Naive thymus-derived CD8-positive, alpha-beta T cell (primary cell): ENCODE measurements at regions not wholly inside any gene's neighbourhood (a gene's known extent, or its start where the extent isn't known, plus 50 kb on each side); places are given as distances from the start of the nearest gene placed in this dataset.

Experiments
- ATAC-seq, 2 donors: fragments of 150-1000 bp; cut with Tn5 transposase in 1 of 2; sonication (Bioruptor Pico), chemical (Tn5 transposase) in 1 of 2; 1 replicate in 1 of 2; 2 replicates in 1 of 2; pipeline ENCODE4 v1.10.0; 2021; ENCODE audit warnings: mild to moderate bottlenecking in 2 of 2, moderate library complexity in 2 of 2
- POLR2A ChIA-PET: fragments of 350-600 bp; sonication (Branson Sonifier 250); formaldehyde crosslinking; loops from one replicate; lab custom pipeline; 2021; ENCODE audit warnings: antibody characterized with exemption; lab: Charles Lee
- DNase-seq, 10 donors: peaks; one replicate each; pipeline versions ENCODE4 v3.0.0 to v3.0.0-alpha.2; 2020 to 2022
- H3K27ac Mint-ChIP-seq, 10 donors: one replicate each; pipeline ENCODE4 v1.8.0; 2020 to 2022; ENCODE audit warnings: mild to moderate bottlenecking in 10 of 10, mixed read lengths in 10 of 10, moderate library complexity in 4 of 10, inconsistent platforms in 1 of 10
- H3K27me3 Mint-ChIP-seq, 5 donors: one replicate each; pipeline ENCODE4 v1.8.0; 2021 to 2022; ENCODE audit warnings: mixed read lengths in 5 of 5
- H3K36me3 Mint-ChIP-seq, 3 donors: one replicate each; pipeline ENCODE4 v1.8.0; 2020 to 2022; ENCODE audit warnings: mixed read lengths in 3 of 3, mild to moderate bottlenecking in 2 of 3, inconsistent platforms in 1 of 3
- H3K4me1 Mint-ChIP-seq, 4 donors: one replicate each; pipeline ENCODE4 v1.8.0; 2021 to 2022; ENCODE audit warnings: mixed read lengths in 4 of 4
- H3K4me3 Mint-ChIP-seq, 10 donors: one replicate each; pipeline ENCODE4 v1.8.0; 2020 to 2022; ENCODE audit warnings: mild to moderate bottlenecking in 10 of 10, mixed read lengths in 10 of 10, moderate library complexity in 6 of 10, inconsistent platforms in 1 of 10
- H3K9me3 Mint-ChIP-seq, 9 donors: one replicate each; pipeline ENCODE4 v1.8.0; 2020 to 2022; ENCODE audit warnings: mixed read lengths in 9 of 9, mild to moderate bottlenecking in 3 of 9, inconsistent platforms in 1 of 9, moderate library complexity in 1 of 9

- Mint-ChIP-seq H3K27me3 (peaks cover 0 to under 1% (median 0%) of the 10 kb centered on the region in 5 donors), H3K4me1 (no peaks in the 10 kb centered on the region)
- POLR2A ChIA-PET = no interaction called here
Measured at GRCh38 chr3:148269816-148270215, 427.9 kb upstream of the AGTR1 start.

GRCh38 chr3:148280623-148281242 lies 417.0 kb upstream of the AGTR1 start:
- no peak for DNase-seq
- POLR2A ChIA-PET = no interaction called here
- Mint-ChIP-seq H3K27ac (no peak overlapping the region), H3K4me1 (no peaks in the 10 kb centered on the region), H3K9me3 (peaks cover 0 to 12% (median 4%) of the 10 kb centered on the region in 9 donors), H3K36me3 (no peaks in the 10 kb centered on the region), H3K27me3 (no peaks in the 10 kb centered on the region), H3K4me3 (no peak overlapping the region)
- no peak for ATAC-seq

More at GRCh38 chr3:148269816-148270215, 427.9 kb upstream of the AGTR1 start:
- no peak for DNase-seq
- ATAC-seq = no peak
- H3K9me3 Mint-ChIP-seq = peaks cover 0 to 15% (median 2%) of the 10 kb centered on the region in 9 donors
- no peak overlapping the region for H3K27ac Mint-ChIP-seq
- H3K36me3 Mint-ChIP-seq = no peaks in the 10 kb centered on the region
- H3K4me3 Mint-ChIP-seq = no peak overlapping the region

DNA sequence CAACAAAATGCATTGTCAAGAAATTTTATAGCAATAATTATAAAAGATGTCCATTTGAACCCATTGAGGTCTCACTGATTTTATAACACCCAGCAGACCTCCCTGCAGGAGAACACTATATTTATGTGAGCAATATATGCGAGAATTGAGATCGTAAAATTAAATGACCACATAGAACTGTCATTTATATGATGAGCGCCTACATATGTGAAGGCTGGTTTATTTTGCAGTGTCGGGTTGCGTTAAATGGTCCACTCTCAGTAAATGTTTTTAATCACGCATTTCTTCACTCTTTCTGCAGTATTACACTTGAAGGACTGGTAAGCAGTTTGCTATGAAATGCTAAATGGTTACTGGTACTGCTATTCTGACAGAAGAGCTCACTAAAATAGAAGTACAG lies 408.5 kb upstream of the AGTR1 start:
- no peak for DNase-seq
- Mint-ChIP-seq H3K36me3 (no peaks in the 10 kb centered on the region), H3K27ac (no peak overlapping the region), H3K4me1 (no peaks in the 10 kb centered on the region), H3K27me3 (no peaks in the 10 kb centered on the region), H3K4me3 (no peak overlapping the region), H3K9me3 (peaks cover 0 to 12% (median 6%) of the 10 kb centered on the region in 9 donors)
- ATAC-seq = no peak
- POLR2A ChIA-PET = no interaction called here

DNA sequence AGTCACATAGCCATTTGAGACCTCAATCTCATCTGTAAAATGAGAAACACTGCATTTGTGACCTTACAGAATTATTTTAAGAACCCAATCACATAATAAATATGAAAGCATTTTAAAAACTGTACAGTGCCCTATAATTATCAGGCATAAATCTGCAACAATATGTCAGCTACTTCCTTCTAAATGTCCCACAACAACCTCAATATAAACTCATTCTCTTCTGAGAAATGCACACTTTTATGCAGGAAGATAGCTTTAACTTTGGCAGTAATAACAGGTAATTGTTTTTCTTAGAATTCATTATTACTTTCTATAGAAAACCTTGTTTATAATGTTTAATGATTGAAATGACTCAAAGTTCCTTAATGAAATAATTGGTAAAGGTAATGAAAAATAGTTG lies 400.7 kb upstream of the AGTR1 start:
- ATAC-seq = no peak
- H3K36me3 Mint-ChIP-seq = no peaks in the 10 kb centered on the region
- H3K27ac Mint-ChIP-seq = no peak overlapping the region

DNA sequence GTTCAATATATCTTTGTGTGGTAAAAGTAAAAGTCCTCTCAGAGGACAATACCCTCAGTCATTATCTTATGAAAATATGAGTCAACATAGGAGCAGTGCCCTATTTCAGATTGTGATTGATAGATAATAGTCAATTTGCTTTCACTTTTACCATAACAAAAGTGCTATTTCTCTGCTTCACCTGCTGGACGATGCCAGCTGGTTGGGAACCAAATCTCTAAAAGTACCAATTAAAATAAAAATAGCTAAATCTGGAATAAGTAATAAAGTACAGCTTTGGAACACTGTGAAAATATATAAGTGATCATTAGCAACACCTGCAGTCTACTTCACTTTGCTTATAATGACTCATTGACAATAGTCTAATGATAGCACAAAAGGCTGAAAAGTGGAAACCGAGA lies 390.3 kb upstream of the AGTR1 start:
- no peaks in the 10 kb centered on the region for H3K36me3 Mint-ChIP-seq
- no peaks in the 10 kb centered on the region for H3K27me3 Mint-ChIP-seq
- H3K9me3 Mint-ChIP-seq = peaks cover 0 to 5% (median 0%) of the 10 kb centered on the region in 9 donors
- POLR2A ChIA-PET = no interaction called here
- no peak for DNase-seq
- no peak overlapping the region for H3K4me3 Mint-ChIP-seq
- H3K4me1 Mint-ChIP-seq = no peaks in the 10 kb centered on the region
- no peak for ATAC-seq
- H3K27ac Mint-ChIP-seq = no peak overlapping the region

More for the DNA sequence above, 400.7 kb upstream of the AGTR1 start:
- H3K4me1 Mint-ChIP-seq = no peaks in the 10 kb centered on the region
- no peaks in the 10 kb centered on the region for H3K27me3 Mint-ChIP-seq
- POLR2A ChIA-PET = no interaction called here
- H3K9me3 Mint-ChIP-seq = peaks cover 0 to 12% (median 2%) of the 10 kb centered on the region in 9 donors
- DNase-seq = no peak
- H3K4me3 Mint-ChIP-seq = no peak overlapping the region

DNA sequence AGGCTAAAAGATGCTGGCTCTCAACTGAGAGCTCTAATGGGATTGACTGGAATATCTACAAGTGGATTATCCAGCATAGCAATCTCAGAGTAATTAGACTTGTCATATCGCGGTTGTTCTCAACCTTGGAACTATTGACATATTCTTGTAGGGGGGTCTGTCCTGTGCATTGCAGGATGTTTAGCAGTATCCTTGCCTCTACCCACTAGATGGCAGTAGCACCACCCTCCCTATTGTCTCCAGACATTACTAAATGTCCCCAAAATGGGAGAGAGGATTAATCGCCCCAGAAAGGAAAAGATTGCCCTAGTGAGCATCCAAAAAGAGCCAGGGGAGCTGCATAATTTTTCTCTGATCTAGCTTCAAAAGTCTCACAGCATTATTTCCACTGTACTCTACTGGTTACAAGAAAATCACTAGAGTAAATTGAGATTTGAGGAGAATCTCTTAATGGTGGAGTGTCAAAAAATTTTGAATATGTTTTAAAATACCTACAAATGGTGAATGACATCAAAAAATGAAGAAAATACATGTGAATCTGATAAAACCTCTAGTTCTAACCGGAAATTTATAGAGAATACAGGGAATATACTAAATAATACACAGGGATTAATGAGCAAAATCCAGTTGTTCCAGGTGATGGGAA lies 388.2 kb upstream of the AGTR1 start:
- no peak for DNase-seq
- POLR2A ChIA-PET = no interaction called here

GRCh38 chr3:148315756-148316155 lies 381.9 kb upstream of the AGTR1 start:
- H3K4me1 Mint-ChIP-seq = no peaks in the 10 kb centered on the region

More for the DNA sequence above, 388.2 kb upstream of the AGTR1 start:
- Mint-ChIP-seq H3K36me3 (no peaks in the 10 kb centered on the region), H3K27me3 (no peaks in the 10 kb centered on the region), H3K27ac (no peak overlapping the region), H3K9me3 (peaks cover 0 to 5% (median 0%) of the 10 kb centered on the region in 9 donors), H3K4me1 (no peaks in the 10 kb centered on the region), H3K4me3 (no peak overlapping the region)
- no peak for ATAC-seq

DNA sequence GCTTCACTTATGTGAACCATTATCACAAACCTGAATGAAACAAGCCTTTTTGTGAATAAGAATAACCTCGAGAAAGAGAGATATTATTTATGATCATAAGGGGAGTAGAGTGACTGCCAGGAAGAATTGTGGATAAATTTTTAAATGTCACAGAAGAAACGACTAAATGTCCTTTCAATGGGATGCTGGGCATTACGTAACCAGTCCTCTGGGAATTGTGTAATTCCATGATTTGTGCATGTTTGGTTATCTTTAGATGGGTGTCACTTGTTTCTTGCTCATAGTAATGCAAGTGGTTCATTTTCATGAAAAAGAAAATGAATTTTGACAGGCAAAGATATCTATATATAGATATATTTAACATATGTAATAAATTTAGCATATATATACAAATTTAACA lies 379.5 kb upstream of the AGTR1 start:
- Mint-ChIP-seq H3K9me3 (peaks cover 0 to 10% (median 0%) of the 10 kb centered on the region in 9 donors), H3K4me3 (no peak overlapping the region), H3K4me1 (no peaks in the 10 kb centered on the region), H3K36me3 (no peaks in the 10 kb centered on the region), H3K27me3 (no peaks in the 10 kb centered on the region), H3K27ac (no peak overlapping the region)
- POLR2A ChIA-PET = no interaction called here
- no peak for ATAC-seq
- no peak for DNase-seq

More at GRCh38 chr3:148315756-148316155, 381.9 kb upstream of the AGTR1 start:
- DNase-seq (no peak), ATAC-seq (no peak)
- POLR2A ChIA-PET = no interaction called here
- no peak overlapping the region for H3K27ac Mint-ChIP-seq
- H3K36me3 Mint-ChIP-seq = no peaks in the 10 kb centered on the region
- H3K4me3 Mint-ChIP-seq = no peak overlapping the region
- peaks cover 0 to 4% (median 0%) of the 10 kb centered on the region in 9 donors for H3K9me3 Mint-ChIP-seq
- no peaks in the 10 kb centered on the region for H3K27me3 Mint-ChIP-seq

- Mint-ChIP-seq H3K27ac (peak overlapping the region in 1 of 10 donors; percentile 21), H3K27me3 (no peaks in the 10 kb centered on the region), H3K9me3 (peaks cover 0 to 16% (median 0%) of the 10 kb centered on the region in 9 donors), H3K4me3 (peak overlapping the region in 1 of 10 donors; percentile 13), H3K36me3 (no peaks in the 10 kb centered on the region), H3K4me1 (no peaks in the 10 kb centered on the region)
- POLR2A ChIA-PET = no interaction called here
- DNase-seq (no peak), ATAC-seq (no peak)
Measured at GRCh38 chr3:148319161-148319915, 378.4 kb upstream of the AGTR1 start.

DNA sequence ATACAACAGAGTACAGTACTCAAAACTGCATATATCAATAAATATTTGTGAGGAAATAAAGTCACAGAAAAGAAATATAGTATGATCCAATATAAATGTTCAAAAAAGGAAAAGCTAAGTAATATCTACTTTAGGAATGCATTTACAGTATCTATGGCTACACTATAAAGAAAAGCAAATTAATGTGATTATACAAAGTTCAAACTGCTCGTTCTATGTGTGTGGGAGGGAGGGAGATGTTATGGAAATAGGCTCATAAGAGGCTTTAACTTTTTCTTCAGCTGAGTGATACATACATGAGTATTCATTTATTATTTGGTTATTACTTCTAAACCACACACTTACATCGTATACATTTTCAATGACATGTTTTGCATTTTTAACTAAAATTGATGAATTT lies 377.7 kb upstream of the AGTR1 start:
- ATAC-seq (no peak), DNase-seq (no peak)
- Mint-ChIP-seq H3K27ac (no peak overlapping the region), H3K4me1 (no peaks in the 10 kb centered on the region), H3K4me3 (no peak overlapping the region), H3K9me3 (peaks cover 0 to 22% (median under 1%) of the 10 kb centered on the region in 9 donors), H3K36me3 (no peaks in the 10 kb centered on the region), H3K27me3 (no peaks in the 10 kb centered on the region)
- POLR2A ChIA-PET = no interaction called here

GRCh38 chr3:148329481-148330235 lies 368.0 kb upstream of the AGTR1 start:
- H3K27ac Mint-ChIP-seq = no peak overlapping the region
- H3K4me1 Mint-ChIP-seq = no peaks in the 10 kb centered on the region
- H3K36me3 Mint-ChIP-seq = no peaks in the 10 kb centered on the region
- ATAC-seq = no peak
- H3K27me3 Mint-ChIP-seq = no peaks in the 10 kb centered on the region
- DNase-seq = no peak
- H3K9me3 Mint-ChIP-seq = peaks cover 0 to 19% (median 7%) of the 10 kb centered on the region in 9 donors
- no peak overlapping the region for H3K4me3 Mint-ChIP-seq
- POLR2A ChIA-PET = no interaction called here

DNA sequence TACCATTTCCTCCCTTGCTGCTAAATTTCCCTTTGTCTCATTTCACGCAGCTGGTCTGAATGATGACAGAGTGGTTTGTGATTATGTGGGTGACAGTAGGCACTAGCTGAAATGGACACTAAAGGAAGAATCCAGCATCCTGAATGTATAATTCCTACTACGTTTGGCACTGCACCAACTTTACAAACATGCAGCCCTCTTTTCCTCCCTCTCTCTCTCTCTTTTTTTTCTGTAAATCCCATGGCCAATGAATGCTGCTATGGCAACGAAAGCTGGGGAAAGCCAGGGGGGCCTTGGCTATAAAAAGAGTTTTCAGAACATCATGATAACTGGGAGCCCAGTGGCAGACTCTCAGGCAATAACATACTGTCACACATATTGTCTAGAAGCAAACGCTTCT lies 367.2 kb upstream of the AGTR1 start:
- POLR2A ChIA-PET = no interaction called here
- no peak overlapping the region for H3K27ac Mint-ChIP-seq
- H3K9me3 Mint-ChIP-seq = peaks cover 0 to 19% (median 7%) of the 10 kb centered on the region in 9 donors
- H3K4me1 Mint-ChIP-seq = no peaks in the 10 kb centered on the region
- ATAC-seq = no peak
- no peak for DNase-seq
- no peaks in the 10 kb centered on the region for H3K27me3 Mint-ChIP-seq
- no peak overlapping the region for H3K4me3 Mint-ChIP-seq
- H3K36me3 Mint-ChIP-seq = no peaks in the 10 kb centered on the region
